ENCODE measurements at regions not wholly inside any gene's neighbourhood (a gene's known extent, or its start where the extent isn't known, plus 50 kb on each side); places are given as distances from the start of the nearest gene placed in this dataset.

DNA sequence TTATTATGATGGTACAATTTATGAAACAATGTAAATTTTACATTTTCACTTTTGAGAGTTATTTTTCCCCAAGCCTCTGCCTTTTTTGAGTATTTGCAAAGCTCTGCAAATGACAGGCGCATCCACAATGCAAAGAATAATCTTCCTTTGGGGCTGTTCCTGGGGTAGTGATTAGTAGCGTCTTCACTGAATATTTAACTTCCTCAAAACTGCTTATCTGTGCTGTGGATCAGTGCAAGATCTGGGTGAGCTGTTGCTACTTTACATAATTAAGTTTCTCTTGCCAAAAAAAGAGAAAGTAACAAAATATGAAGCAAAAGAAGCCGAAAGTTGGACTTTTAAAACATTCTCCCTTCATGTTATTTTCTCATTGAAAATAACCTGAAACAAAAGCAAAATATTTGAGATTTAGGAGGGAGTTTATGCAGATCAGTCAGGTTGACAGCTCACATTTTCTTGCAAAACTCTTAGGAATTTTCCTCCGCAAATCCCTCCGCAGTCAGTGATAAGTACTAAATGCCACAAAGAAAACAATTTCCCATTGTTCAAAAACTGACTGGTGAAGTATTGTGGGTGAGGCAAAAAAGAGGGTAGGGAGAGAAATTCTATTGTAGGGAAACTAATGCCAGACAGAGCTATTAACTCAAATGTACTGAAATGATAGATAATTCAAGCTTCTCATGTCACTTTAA is 276.4 kb upstream of the B3GALT2 start:
- TF ChIP-seq POLR2AphosphoS5 (IDR thresholded peaks at IDR 0.05; ENCODE audit: low read depth) (no peak), GABPA (IDR thresholded peaks at IDR 0.05; ENCODE audit: low read depth) (no peak), SPI1 (IDR thresholded peaks at IDR 0.05; ENCODE audit: borderline replicate concordance, low read depth) (no peak)
- TF ChIP-seq, protein P1, sequence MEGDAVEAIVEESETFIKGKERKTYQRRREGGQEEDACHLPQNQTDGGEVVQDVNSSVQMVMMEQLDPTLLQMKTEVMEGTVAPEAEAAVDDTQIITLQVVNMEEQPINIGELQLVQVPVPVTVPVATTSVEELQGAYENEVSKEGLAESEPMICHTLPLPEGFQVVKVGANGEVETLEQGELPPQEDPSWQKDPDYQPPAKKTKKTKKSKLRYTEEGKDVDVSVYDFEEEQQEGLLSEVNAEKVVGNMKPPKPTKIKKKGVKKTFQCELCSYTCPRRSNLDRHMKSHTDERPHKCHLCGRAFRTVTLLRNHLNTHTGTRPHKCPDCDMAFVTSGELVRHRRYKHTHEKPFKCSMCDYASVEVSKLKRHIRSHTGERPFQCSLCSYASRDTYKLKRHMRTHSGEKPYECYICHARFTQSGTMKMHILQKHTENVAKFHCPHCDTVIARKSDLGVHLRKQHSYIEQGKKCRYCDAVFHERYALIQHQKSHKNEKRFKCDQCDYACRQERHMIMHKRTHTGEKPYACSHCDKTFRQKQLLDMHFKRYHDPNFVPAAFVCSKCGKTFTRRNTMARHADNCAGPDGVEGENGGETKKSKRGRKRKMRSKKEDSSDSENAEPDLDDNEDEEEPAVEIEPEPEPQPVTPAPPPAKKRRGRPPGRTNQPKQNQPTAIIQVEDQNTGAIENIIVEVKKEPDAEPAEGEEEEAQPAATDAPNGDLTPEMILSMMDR (IDR thresholded peaks at IDR 0.05; ENCODE audit: insufficient read depth, low read length): no peak
- TF ChIP-seq, protein P2, sequence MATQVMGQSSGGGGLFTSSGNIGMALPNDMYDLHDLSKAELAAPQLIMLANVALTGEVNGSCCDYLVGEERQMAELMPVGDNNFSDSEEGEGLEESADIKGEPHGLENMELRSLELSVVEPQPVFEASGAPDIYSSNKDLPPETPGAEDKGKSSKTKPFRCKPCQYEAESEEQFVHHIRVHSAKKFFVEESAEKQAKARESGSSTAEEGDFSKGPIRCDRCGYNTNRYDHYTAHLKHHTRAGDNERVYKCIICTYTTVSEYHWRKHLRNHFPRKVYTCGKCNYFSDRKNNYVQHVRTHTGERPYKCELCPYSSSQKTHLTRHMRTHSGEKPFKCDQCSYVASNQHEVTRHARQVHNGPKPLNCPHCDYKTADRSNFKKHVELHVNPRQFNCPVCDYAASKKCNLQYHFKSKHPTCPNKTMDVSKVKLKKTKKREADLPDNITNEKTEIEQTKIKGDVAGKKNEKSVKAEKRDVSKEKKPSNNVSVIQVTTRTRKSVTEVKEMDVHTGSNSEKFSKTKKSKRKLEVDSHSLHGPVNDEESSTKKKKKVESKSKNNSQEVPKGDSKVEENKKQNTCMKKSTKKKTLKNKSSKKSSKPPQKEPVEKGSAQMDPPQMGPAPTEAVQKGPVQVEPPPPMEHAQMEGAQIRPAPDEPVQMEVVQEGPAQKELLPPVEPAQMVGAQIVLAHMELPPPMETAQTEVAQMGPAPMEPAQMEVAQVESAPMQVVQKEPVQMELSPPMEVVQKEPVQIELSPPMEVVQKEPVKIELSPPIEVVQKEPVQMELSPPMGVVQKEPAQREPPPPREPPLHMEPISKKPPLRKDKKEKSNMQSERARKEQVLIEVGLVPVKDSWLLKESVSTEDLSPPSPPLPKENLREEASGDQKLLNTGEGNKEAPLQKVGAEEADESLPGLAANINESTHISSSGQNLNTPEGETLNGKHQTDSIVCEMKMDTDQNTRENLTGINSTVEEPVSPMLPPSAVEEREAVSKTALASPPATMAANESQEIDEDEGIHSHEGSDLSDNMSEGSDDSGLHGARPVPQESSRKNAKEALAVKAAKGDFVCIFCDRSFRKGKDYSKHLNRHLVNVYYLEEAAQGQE (IDR thresholded peaks at IDR 0.05; ENCODE audit: insufficient replicate concordance, low read depth): no peak

Data from HL-60 (cell line).